HG03196 (cell line): ENCODE measurements at regions not wholly inside any gene's neighbourhood (a gene's known extent, or its start where the extent isn't known, plus 50 kb on each side); places are given as distances from the start of the nearest gene placed in this dataset.

Source experiments
- ATAC-seq: cut with Tn5 transposase; IDR thresholded peaks from one replicate; pipeline ENCODE4 v1.9.1; 2021; ENCODE audit not compliant: unreplicated experiment

- ATAC-seq = no peak
These were observed 373.0 kb upstream of the MEF2C start for GRCh38 chr5:89255845-89256463.

GRCh38 chr5:89253666-89254352 lies 370.8 kb upstream of the MEF2C start:
- ATAC-seq = no peak

- no peak for ATAC-seq
These were observed 363.9 kb upstream of the MEF2C start for GRCh38 chr5:89246864-89247263.

- ATAC-seq = no peak
These were observed 363.3 kb upstream of the MEF2C start for GRCh38 chr5:89246252-89246651.

GRCh38 chr5:89243611-89244010 lies 360.6 kb upstream of the MEF2C start:
- ATAC-seq = no peak

GRCh38 chr5:89241186-89241585 lies 358.2 kb upstream of the MEF2C start:
- no peak for ATAC-seq

GRCh38 chr5:89236900-89237299 lies 353.9 kb upstream of the MEF2C start:
- ATAC-seq = no peak

GRCh38 chr5:89233462-89233861 lies 350.5 kb upstream of the MEF2C start:
- ATAC-seq = no peak

GRCh38 chr5:89232139-89232603 lies 349.2 kb upstream of the MEF2C start:
- peak; percentile 92 for ATAC-seq

- ATAC-seq = no peak
These were observed 347.2 kb upstream of the MEF2C start for GRCh38 chr5:89230178-89230577.

- ATAC-seq = no peak
These were observed 346.5 kb upstream of the MEF2C start for GRCh38 chr5:89229331-89230070.

GRCh38 chr5:89228355-89228754 lies 345.4 kb upstream of the MEF2C start:
- no peak for ATAC-seq

- no peak for ATAC-seq
These were observed 335.4 kb upstream of the MEF2C start for GRCh38 chr5:89218364-89218763.

GRCh38 chr5:89216606-89217005 lies 333.6 kb upstream of the MEF2C start:
- ATAC-seq = no peak

- no peak for ATAC-seq
These were observed 330.6 kb upstream of the MEF2C start for GRCh38 chr5:89213573-89213972.

GRCh38 chr5:89211836-89212235 lies 328.9 kb upstream of the MEF2C start:
- ATAC-seq = no peak

GRCh38 chr5:89208811-89209210 lies 325.8 kb upstream of the MEF2C start:
- no peak for ATAC-seq

GRCh38 chr5:89208392-89208791 lies 325.4 kb upstream of the MEF2C start:
- ATAC-seq = no peak

GRCh38 chr5:89204756-89205155 lies 321.8 kb upstream of the MEF2C start:
- ATAC-seq = no peak

GRCh38 chr5:89203611-89204010 lies 320.6 kb upstream of the MEF2C start:
- ATAC-seq = no peak

GRCh38 chr5:89200899-89201298 lies 317.9 kb upstream of the MEF2C start:
- no peak for ATAC-seq

GRCh38 chr5:89199306-89199705 lies 316.3 kb upstream of the MEF2C start:
- ATAC-seq = no peak
